Hepatocyte (in vitro differentiated cells): ENCODE measurements at regions not wholly inside any gene's neighbourhood (a gene's known extent, or its start where the extent isn't known, plus 50 kb on each side); places are given as distances from the start of the nearest gene placed in this dataset.

Source experiments
- CTCF ChIP-seq: fragments of 200-600 bp; sonication (generic); IDR thresholded peaks from 2 replicates; pipeline ENCODE4 v1.5.1; 2016; ENCODE audit warnings: antibody characterized with exemption, mild to moderate bottlenecking; ENCODE audit not compliant: poor library complexity
- EZH2 ChIP-seq: fragments of 200-600 bp; sonication (generic); IDR thresholded peaks from 2 replicates; pipeline ENCODE4 v1.6.1; 2016; ENCODE audit warnings: antibody characterized with exemption, mild to moderate bottlenecking, borderline replicate concordance
- EZH2phosphoT487 ChIP-seq: fragments of 200-600 bp; sonication (generic); IDR thresholded peaks from one replicate; pipeline ENCODE4 v1.6.1; 2018; ENCODE audit warnings: antibody characterized with exemption, mild to moderate bottlenecking, low read depth, moderate library complexity; ENCODE audit not compliant: unreplicated experiment, severe bottlenecking

GRCh38 chr15:95932141-95932540 is 398.4 kb upstream of the NR2F2 start:
- no peak for TF ChIP-seq CTCF
- TF ChIP-seq EZH2phosphoT487 = no peak
- TF ChIP-seq EZH2 = no peak
